ENCODE measurements at regions not wholly inside any gene's neighbourhood (a gene's known extent, or its start where the extent isn't known, plus 50 kb on each side); places are given as distances from the start of the nearest gene placed in this dataset.

- Histone ChIP-seq H3K9me1 (replicated peaks; ENCODE audit: control insufficient read depth, extremely low read depth, insufficient read depth, low read length) (no peaks in the 10 kb centered on the region), H3K79me2 (ENCODE audit: control insufficient read depth, insufficient read depth, low read length) (no peaks in the 10 kb centered on the region), H3K27ac (ENCODE audit: insufficient read depth, low read depth, low read length) (no peak overlapping the region), H2AFZ (ENCODE audit: low read depth, low read length) (no peak overlapping the region), H3K36me3 (ENCODE audit: control insufficient read depth in 2 of 2, extremely low read depth in 1 of 2, insufficient read depth in 2 of 2, low read length in 2 of 2) (no peaks in the 10 kb centered on the region), H3K9me3 (replicated peaks; ENCODE audit: control insufficient read depth, insufficient read depth, low read length) (peaks cover 2% of the 10 kb centered on the region), H3K9ac (replicated peaks; ENCODE audit: extremely low read depth, insufficient read depth, low read length) (no peak overlapping the region), H3K4me2 (ENCODE audit: insufficient read depth, low read length) (no peak overlapping the region), H3K4me1 (ENCODE audit: control insufficient read depth, extremely low read depth, insufficient read depth, low read length) (no peaks in the 10 kb centered on the region), H4K20me1 (replicated peaks; ENCODE audit: control insufficient read depth, extremely low read depth, insufficient read depth, low read length) (no peaks in the 10 kb centered on the region), H3K4me3 (replicated peaks in 1 of 3; ENCODE audit: insufficient read depth in 1 of 3, low read depth in 1 of 3, low read length in 3 of 3) (no peak overlapping the region), H3K27me3 (ENCODE audit: control insufficient read depth in 2 of 2, insufficient read depth in 2 of 2, low read length in 2 of 2) (no peaks in the 10 kb centered on the region)
- no TSS peak for BruUV-seq (replicated peaks)
- DNase-seq (ENCODE audit: low read depth, low spot score) (no peak), FAIRE-seq (no peak)
- ChIA-PET CTCF (no interaction called here), POLR2A (no interaction called here)
- dilution Hi-C loops (cut with MboI; ENCODE audit: extremely low pct_ligation_motif_present, low sequenced_read_pairs): no loop called here
- intact Hi-C loops (cut with micrococcal nuclease): no loop called here
- TF ChIP-seq, protein P1, sequence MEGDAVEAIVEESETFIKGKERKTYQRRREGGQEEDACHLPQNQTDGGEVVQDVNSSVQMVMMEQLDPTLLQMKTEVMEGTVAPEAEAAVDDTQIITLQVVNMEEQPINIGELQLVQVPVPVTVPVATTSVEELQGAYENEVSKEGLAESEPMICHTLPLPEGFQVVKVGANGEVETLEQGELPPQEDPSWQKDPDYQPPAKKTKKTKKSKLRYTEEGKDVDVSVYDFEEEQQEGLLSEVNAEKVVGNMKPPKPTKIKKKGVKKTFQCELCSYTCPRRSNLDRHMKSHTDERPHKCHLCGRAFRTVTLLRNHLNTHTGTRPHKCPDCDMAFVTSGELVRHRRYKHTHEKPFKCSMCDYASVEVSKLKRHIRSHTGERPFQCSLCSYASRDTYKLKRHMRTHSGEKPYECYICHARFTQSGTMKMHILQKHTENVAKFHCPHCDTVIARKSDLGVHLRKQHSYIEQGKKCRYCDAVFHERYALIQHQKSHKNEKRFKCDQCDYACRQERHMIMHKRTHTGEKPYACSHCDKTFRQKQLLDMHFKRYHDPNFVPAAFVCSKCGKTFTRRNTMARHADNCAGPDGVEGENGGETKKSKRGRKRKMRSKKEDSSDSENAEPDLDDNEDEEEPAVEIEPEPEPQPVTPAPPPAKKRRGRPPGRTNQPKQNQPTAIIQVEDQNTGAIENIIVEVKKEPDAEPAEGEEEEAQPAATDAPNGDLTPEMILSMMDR (IDR thresholded peaks at IDR 0.05; ENCODE audit: extremely low read depth in 1 of 2, insufficient read depth in 1 of 2, low read depth in 1 of 2, low read length in 2 of 2): no peak
- TF ChIP-seq MYC (IDR thresholded peaks at IDR 0.05; ENCODE audit: low read depth, low read length) (no peak), FOS (IDR thresholded peaks at IDR 0.05; ENCODE audit: borderline replicate concordance, insufficient read depth, low read length) (no peak)
These were observed 496.9 kb upstream of the SUCLG2 start for GRCh38 chr3:68151359-68151758.

DNA sequence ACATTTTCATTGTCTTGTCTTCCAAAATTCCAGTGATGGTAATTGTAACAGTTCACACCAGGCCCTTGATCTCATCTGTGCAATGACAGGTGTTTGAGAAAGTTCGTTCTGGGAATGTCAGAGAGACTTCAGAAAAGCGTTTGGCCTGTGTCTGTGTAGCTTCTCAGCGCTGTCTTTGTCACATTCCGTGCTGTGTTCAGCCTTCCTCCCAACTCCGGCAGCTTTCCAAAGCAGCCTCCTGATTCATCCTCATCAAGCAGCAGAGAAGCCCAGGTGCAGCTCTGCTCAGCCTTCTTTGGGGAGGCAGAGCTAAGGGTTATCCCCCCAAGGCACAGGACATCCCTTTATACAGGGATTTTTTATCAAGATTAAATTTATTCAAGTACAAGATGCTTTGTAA is 494.0 kb upstream of the SUCLG2 start:
- dilution Hi-C loops (cut with MboI; ENCODE audit: extremely low pct_ligation_motif_present, low sequenced_read_pairs) (no loop called here), intact Hi-C loops (cut with micrococcal nuclease) (no loop called here)
- DNase-seq (ENCODE audit: low read depth, low spot score) (no peak), FAIRE-seq (no peak)
- Histone ChIP-seq H3K79me2 (ENCODE audit: control insufficient read depth, insufficient read depth, low read length) (no peaks in the 10 kb centered on the region), H4K20me1 (replicated peaks; ENCODE audit: control insufficient read depth, extremely low read depth, insufficient read depth, low read length) (no peaks in the 10 kb centered on the region), H3K27ac (ENCODE audit: insufficient read depth, low read depth, low read length) (no peak overlapping the region), H3K9ac (replicated peaks; ENCODE audit: extremely low read depth, insufficient read depth, low read length) (no peak overlapping the region), H3K9me3 (replicated peaks; ENCODE audit: control insufficient read depth, insufficient read depth, low read length) (peaks cover 2% of the 10 kb centered on the region), H3K36me3 (ENCODE audit: control insufficient read depth in 2 of 2, extremely low read depth in 1 of 2, insufficient read depth in 2 of 2, low read length in 2 of 2) (no peaks in the 10 kb centered on the region), H3K4me1 (ENCODE audit: control insufficient read depth, extremely low read depth, insufficient read depth, low read length) (no peaks in the 10 kb centered on the region), H3K27me3 (ENCODE audit: control insufficient read depth in 2 of 2, insufficient read depth in 2 of 2, low read length in 2 of 2) (no peaks in the 10 kb centered on the region), H3K4me3 (replicated peaks in 1 of 3; ENCODE audit: insufficient read depth in 1 of 3, low read depth in 1 of 3, low read length in 3 of 3) (no peak overlapping the region), H2AFZ (ENCODE audit: low read depth, low read length) (no peak overlapping the region), H3K4me2 (ENCODE audit: insufficient read depth, low read length) (no peak overlapping the region), H3K9me1 (replicated peaks; ENCODE audit: control insufficient read depth, extremely low read depth, insufficient read depth, low read length) (no peaks in the 10 kb centered on the region)
- TF ChIP-seq FOS (IDR thresholded peaks at IDR 0.05; ENCODE audit: borderline replicate concordance, insufficient read depth, low read length) (no peak), POLR2A (IDR thresholded peaks at IDR 0.05; ENCODE audit: low read depth, low read length) (no peak), JUN (IDR thresholded peaks at IDR 0.05; ENCODE audit: borderline replicate concordance, insufficient read depth, insufficient read length, low read depth) (no peak), MYC (IDR thresholded peaks at IDR 0.05; ENCODE audit: low read depth, low read length) (no peak), MAX (IDR thresholded peaks at IDR 0.05; ENCODE audit: insufficient read depth, insufficient read length) (no peak), GATA2 (IDR thresholded peaks at IDR 0.05; ENCODE audit: insufficient read depth, insufficient read length, low read depth, low read length) (no peak), EZH2 (IDR thresholded peaks at IDR 0.05; ENCODE audit: borderline replicate concordance, low read depth, low read length, severe bottlenecking) (no peak), POLR2AphosphoS5 (IDR thresholded peaks at IDR 0.05; ENCODE audit: insufficient read depth, low read depth, low read length) (no peak)
- TF ChIP-seq, protein P1 (IDR thresholded peaks at IDR 0.05; ENCODE audit: extremely low read depth in 1 of 2, insufficient read depth in 1 of 2, low read depth in 1 of 2, low read length in 2 of 2): no peak
- BruUV-seq (replicated peaks): no TSS peak
- ChIA-PET POLR2A (no interaction called here), CTCF (no interaction called here)

All from endothelial cell of umbilical vein (primary cell).